ENCODE measurements at regions not wholly inside any gene's neighbourhood (a gene's known extent, or its start where the extent isn't known, plus 50 kb on each side); places are given as distances from the start of the nearest gene placed in this dataset.

DNA sequence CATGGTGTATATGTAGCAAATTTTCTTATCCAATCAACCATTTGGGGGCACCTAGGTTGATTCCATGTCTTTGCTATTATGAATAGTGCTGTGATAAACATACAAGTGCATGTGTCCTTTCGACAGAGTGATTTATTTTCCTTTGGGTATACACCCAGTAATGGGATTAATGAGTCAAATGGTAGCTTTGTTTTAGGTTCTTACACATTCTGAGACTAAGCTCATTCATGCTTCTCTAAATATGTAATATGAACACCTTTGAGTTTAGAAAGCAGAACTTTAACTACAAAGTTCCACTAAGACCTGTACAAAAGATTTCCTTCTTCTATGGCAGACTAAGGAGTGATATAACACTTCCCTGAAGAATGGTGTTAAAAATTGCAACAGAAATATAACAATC is 627.0 kb downstream of the KCNA4 start:
- no peak for TF ChIP-seq EZH2 (IDR thresholded peaks at IDR 0.05)
- TF ChIP-seq POLR2AphosphoS5 (IDR thresholded peaks at IDR 0.05; ENCODE audit: borderline replicate concordance, low read depth, low read length) = no peak
- no peak for TF ChIP-seq FOXP2 (optimal IDR thresholded peaks at IDR 0.05; ENCODE audit: control extremely low read depth, extremely low read length, insufficient read depth)
- no peak overlapping the region for H3K27ac ChIP-seq
- H3K36me3 ChIP-seq (ENCODE audit: insufficient read depth, low read length) = no peaks in the 10 kb centered on the region
- no peaks in the 10 kb centered on the region for H3K9me3 ChIP-seq (ENCODE audit: low read depth, low read length)
- no peak overlapping the region for H3K4me3 ChIP-seq
- no peak for DNase-seq (ENCODE audit: low read depth, low spot score)
- H3K9ac ChIP-seq (ENCODE audit: insufficient read length) = no peak overlapping the region

DNA sequence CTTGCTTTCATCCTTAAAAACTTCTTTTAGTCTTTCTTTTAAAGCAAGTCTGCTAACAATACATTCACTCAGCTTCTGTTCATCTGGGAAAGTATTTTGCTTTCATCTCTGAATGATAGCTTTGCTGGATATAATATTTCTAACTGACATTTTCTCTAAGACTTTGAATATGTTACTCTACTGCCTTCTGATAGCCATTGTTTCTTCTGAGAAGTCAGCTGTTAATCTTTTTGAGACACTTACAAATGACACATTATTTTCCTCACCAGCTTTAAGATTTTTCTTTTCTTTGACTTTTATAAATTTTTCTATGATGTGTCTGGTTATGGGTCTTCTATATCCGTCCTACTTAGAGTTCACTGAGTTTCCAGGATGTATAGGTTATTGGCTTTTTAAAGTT is 643.1 kb downstream of the KCNA4 start:
- H3K9ac ChIP-seq (ENCODE audit: insufficient read length) = no peak overlapping the region
- no peak for DNase-seq (ENCODE audit: low read depth, low spot score)
- no peak overlapping the region for H3K4me3 ChIP-seq
- H3K27ac ChIP-seq = no peak overlapping the region
- no peaks in the 10 kb centered on the region for H3K36me3 ChIP-seq (ENCODE audit: insufficient read depth, low read length)
- TF ChIP-seq POLR2AphosphoS5 (IDR thresholded peaks at IDR 0.05; ENCODE audit: borderline replicate concordance, low read depth, low read length) = no peak
- no peak for TF ChIP-seq FOXP2 (optimal IDR thresholded peaks at IDR 0.05; ENCODE audit: control extremely low read depth, extremely low read length, insufficient read depth)
- no peak for TF ChIP-seq EZH2 (IDR thresholded peaks at IDR 0.05)
- H3K9me3 ChIP-seq (ENCODE audit: low read depth, low read length) = no peaks in the 10 kb centered on the region

- Histone ChIP-seq H3K9me3 (ENCODE audit: low read depth, low read length) (no peaks in the 10 kb centered on the region), H3K4me3 (no peak overlapping the region), H3K36me3 (ENCODE audit: insufficient read depth, low read length) (no peaks in the 10 kb centered on the region), H3K9ac (ENCODE audit: insufficient read length) (no peak overlapping the region), H3K27ac (no peak overlapping the region)
- no peak for DNase-seq (ENCODE audit: low read depth, low spot score)
- no peak for TF ChIP-seq FOXP2 (optimal IDR thresholded peaks at IDR 0.05; ENCODE audit: control extremely low read depth, extremely low read length, insufficient read depth)
- TF ChIP-seq POLR2AphosphoS5 (IDR thresholded peaks at IDR 0.05; ENCODE audit: borderline replicate concordance, low read depth, low read length) = no peak
- TF ChIP-seq EZH2 (IDR thresholded peaks at IDR 0.05) = no peak
These were observed 648.7 kb downstream of the KCNA4 start for GRCh38 chr11:29368126-29368525.

- DNase-seq (ENCODE audit: low read depth, low spot score) = no peak
- TF ChIP-seq EZH2 (IDR thresholded peaks at IDR 0.05) (no peak), POLR2AphosphoS5 (IDR thresholded peaks at IDR 0.05; ENCODE audit: borderline replicate concordance, low read depth, low read length) (no peak), FOXP2 (optimal IDR thresholded peaks at IDR 0.05; ENCODE audit: control extremely low read depth, extremely low read length, insufficient read depth) (no peak)
- Histone ChIP-seq H3K27ac (no peak overlapping the region), H3K9me3 (ENCODE audit: low read depth, low read length) (no peaks in the 10 kb centered on the region), H3K36me3 (ENCODE audit: insufficient read depth, low read length) (no peaks in the 10 kb centered on the region), H3K9ac (ENCODE audit: insufficient read length) (no peak overlapping the region), H3K4me3 (no peak overlapping the region)
These were observed 652.8 kb downstream of the KCNA4 start for GRCh38 chr11:29364006-29364405.

GRCh38 chr11:29361369-29361768 is 655.5 kb downstream of the KCNA4 start:
- no peak overlapping the region for H3K4me3 ChIP-seq
- H3K27ac ChIP-seq = no peak overlapping the region
- H3K9ac ChIP-seq (ENCODE audit: insufficient read length) = no peak overlapping the region
- TF ChIP-seq POLR2AphosphoS5 (IDR thresholded peaks at IDR 0.05; ENCODE audit: borderline replicate concordance, low read depth, low read length) (no peak), FOXP2 (optimal IDR thresholded peaks at IDR 0.05; ENCODE audit: control extremely low read depth, extremely low read length, insufficient read depth) (no peak), EZH2 (IDR thresholded peaks at IDR 0.05) (no peak)
- no peaks in the 10 kb centered on the region for H3K9me3 ChIP-seq (ENCODE audit: low read depth, low read length)
- no peak for DNase-seq (ENCODE audit: low read depth, low spot score)
- H3K36me3 ChIP-seq (ENCODE audit: insufficient read depth, low read length) = no peaks in the 10 kb centered on the region

DNA sequence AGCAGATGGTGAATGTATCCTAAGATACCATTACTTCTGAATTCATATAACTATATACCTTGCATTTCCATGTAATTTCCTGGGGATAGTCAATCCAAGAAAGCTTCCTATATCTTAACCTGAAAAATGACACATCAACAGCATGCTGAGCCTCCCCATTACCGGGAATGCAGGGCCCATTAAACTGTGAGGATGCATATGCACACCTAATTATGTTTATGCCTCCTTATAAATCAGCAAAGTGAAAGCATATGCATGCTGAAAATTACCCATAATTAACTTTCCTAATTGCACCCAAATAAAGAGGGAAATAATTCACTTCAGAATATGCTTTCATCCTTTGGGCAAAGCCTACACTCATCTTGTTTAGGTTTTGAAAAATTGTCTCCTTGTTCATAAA is 663.0 kb downstream of the KCNA4 start:
- Histone ChIP-seq H3K27ac (no peak overlapping the region), H3K4me3 (no peak overlapping the region), H3K9me3 (ENCODE audit: low read depth, low read length) (no peaks in the 10 kb centered on the region), H3K36me3 (ENCODE audit: insufficient read depth, low read length) (no peaks in the 10 kb centered on the region), H3K9ac (ENCODE audit: insufficient read length) (no peak overlapping the region)
- TF ChIP-seq POLR2AphosphoS5 (IDR thresholded peaks at IDR 0.05; ENCODE audit: borderline replicate concordance, low read depth, low read length) (no peak), FOXP2 (optimal IDR thresholded peaks at IDR 0.05; ENCODE audit: control extremely low read depth, extremely low read length, insufficient read depth) (no peak), EZH2 (IDR thresholded peaks at IDR 0.05) (no peak)
- DNase-seq (ENCODE audit: low read depth, low spot score) = no peak

DNA sequence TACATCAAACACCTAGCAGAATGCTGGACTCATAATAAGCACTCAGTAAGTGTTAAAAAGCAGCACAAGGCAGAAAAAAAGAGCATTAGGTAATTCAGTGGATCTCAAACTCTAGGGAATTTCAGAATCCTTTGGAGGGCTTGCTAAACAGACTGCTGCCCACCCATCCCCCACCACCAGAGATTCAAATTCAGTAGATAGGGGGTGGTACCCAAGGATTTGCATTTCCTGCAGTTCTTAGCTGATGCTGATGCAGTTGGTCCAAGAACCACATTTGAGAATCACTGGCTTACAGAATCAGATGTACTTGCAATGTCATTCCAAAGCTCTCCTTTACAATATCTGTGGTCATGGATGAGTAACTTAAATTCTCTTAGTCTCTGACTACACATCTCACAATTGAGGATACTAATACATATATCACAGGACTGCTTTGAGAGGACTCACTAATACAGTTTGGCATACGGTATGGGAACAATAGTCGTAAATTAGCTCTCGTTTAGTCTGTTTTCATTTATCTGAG is 664.5 kb downstream of the KCNA4 start:
- DNase-seq (ENCODE audit: low read depth, low spot score) = no peak
- no peak overlapping the region for H3K27ac ChIP-seq
- TF ChIP-seq EZH2 (IDR thresholded peaks at IDR 0.05) (no peak), POLR2AphosphoS5 (IDR thresholded peaks at IDR 0.05; ENCODE audit: borderline replicate concordance, low read depth, low read length) (no peak), FOXP2 (optimal IDR thresholded peaks at IDR 0.05; ENCODE audit: control extremely low read depth, extremely low read length, insufficient read depth) (no peak)
- no peaks in the 10 kb centered on the region for H3K9me3 ChIP-seq (ENCODE audit: low read depth, low read length)
- H3K36me3 ChIP-seq (ENCODE audit: insufficient read depth, low read length) = no peaks in the 10 kb centered on the region
- H3K4me3 ChIP-seq = no peak overlapping the region
- no peak overlapping the region for H3K9ac ChIP-seq (ENCODE audit: insufficient read length)

DNA sequence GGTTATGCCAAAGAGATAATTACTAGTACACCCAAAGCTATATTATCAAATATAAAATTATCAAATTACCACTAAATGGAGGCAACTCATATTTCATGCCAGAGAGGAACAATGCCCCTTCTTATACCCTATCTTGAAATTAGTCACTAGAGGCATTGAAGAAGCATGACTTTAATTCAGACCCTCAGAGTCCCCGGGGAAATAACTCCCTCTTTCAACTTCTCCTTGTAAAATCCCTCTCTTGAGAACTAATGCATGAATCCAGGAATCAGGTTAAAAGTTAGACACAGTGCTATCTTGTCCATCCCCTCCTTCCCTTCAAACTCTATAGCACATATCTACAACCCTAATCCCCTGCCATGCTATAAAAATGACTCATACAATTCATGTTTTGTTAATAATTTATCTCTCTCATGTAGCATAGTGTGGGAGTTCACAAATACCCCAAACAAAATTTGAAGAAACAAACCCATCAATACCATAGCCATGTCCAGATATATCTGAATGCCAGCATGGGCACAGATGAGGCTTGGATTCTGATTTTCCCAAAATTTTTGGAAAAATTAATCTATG is 665.4 kb downstream of the KCNA4 start:
- Histone ChIP-seq H3K9ac (ENCODE audit: insufficient read length) (no peak overlapping the region), H3K9me3 (ENCODE audit: low read depth, low read length) (no peaks in the 10 kb centered on the region), H3K4me3 (no peak overlapping the region), H3K36me3 (ENCODE audit: insufficient read depth, low read length) (no peaks in the 10 kb centered on the region), H3K27ac (no peak overlapping the region)
- TF ChIP-seq EZH2 (IDR thresholded peaks at IDR 0.05) (no peak), POLR2AphosphoS5 (IDR thresholded peaks at IDR 0.05; ENCODE audit: borderline replicate concordance, low read depth, low read length) (no peak), FOXP2 (optimal IDR thresholded peaks at IDR 0.05; ENCODE audit: control extremely low read depth, extremely low read length, insufficient read depth) (no peak)
- DNase-seq (ENCODE audit: low read depth, low spot score) = no peak
